Activated CD4-positive, alpha-beta memory T cell treated with anti-CD3 and anti-CD28 coated beads for 36 hours (primary cell): ENCODE measurements at regions not wholly inside any gene's neighbourhood (a gene's known extent, or its start where the extent isn't known, plus 50 kb on each side); places are given as distances from the start of the nearest gene placed in this dataset.

Source experiments
- CTCF ChIA-PET: fragments of 350-600 bp; sonication (Branson Sonifier 250); formaldehyde crosslinking; loops from one replicate; lab custom pipeline; 2021; ENCODE audit warnings: antibody characterized with exemption, inconsistent platforms; lab: Charles Lee
- POLR2A ChIA-PET: fragments of 350-600 bp; sonication (Branson Sonifier 250); formaldehyde crosslinking; loops from one replicate; lab custom pipeline; 2021; ENCODE audit warnings: antibody characterized with exemption; lab: Charles Lee
- DNase-seq: peaks from one replicate; pipeline ENCODE4 v3.0.0-alpha.2; 2020
- H3K27ac Mint-ChIP-seq: one replicate; pipeline ENCODE4 v1.8.0; 2021; ENCODE audit warnings: mixed read lengths
- H3K27me3 Mint-ChIP-seq: one replicate; pipeline ENCODE4 v1.8.0; 2021; ENCODE audit warnings: mixed read lengths
- H3K36me3 Mint-ChIP-seq: one replicate; pipeline ENCODE4 v1.8.0; 2021; ENCODE audit warnings: mixed read lengths
- H3K4me1 Mint-ChIP-seq: one replicate; pipeline ENCODE4 v1.8.0; 2021; ENCODE audit warnings: low read depth, mixed read lengths
- H3K4me3 Mint-ChIP-seq: one replicate; pipeline ENCODE4 v1.8.0; 2021; ENCODE audit warnings: mild to moderate bottlenecking, mixed read lengths
- H3K9me3 Mint-ChIP-seq: one replicate; pipeline ENCODE4 v1.8.0; 2021; ENCODE audit warnings: mixed read lengths
- intact Hi-C: fragments of 100-400 bp; cut with micrococcal nuclease; formaldehyde crosslinking; loops from one replicate; pipeline ENCODE4 v1.15.1; 2023

DNA sequence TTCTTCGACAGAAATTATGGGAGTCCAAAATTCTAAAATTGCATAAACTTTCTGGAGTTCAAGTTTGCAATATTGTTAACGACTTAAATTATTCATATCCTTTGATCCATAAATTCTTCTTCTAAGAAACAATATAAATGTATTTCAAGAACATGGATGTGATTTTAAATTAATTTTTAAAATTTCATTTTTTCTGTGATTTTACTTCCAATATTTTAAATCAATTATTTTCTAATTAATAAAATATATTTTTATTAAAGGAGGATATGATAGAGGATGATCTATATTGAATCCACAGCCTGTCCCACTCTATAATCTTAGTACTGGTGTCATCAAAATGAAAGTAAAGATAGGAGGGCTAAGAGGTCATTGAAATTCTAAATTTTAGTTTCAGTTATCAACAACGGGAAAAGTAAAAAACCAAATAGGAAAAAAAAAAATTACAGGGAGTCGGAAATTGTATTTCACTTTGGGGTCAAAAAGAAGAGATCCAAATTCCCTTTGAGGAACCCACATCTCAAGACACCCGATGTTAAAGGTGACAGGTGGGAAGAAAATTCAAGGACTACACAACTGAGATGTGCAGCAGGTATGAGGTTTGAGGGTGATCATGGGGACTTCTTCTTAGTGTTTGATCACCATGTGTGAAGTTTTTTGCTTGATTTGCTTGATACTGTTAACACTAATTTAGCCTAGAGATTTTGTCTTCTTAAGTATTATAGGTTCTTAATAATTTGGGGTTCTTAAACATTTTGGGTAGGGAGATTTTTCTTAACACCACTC is 154.8 kb upstream of the RGS18 start:
- no peak overlapping the region for H3K27ac Mint-ChIP-seq
- no peak for DNase-seq
- H3K36me3 Mint-ChIP-seq: no peaks in the 10 kb centered on the region
- no peaks in the 10 kb centered on the region for H3K4me1 Mint-ChIP-seq
- CTCF ChIA-PET: no interaction called here
- no peak overlapping the region for H3K4me3 Mint-ChIP-seq
- no peaks in the 10 kb centered on the region for H3K27me3 Mint-ChIP-seq
- no peaks in the 10 kb centered on the region for H3K9me3 Mint-ChIP-seq
- intact Hi-C loops: no loop called here
- POLR2A ChIA-PET: no interaction called here

DNA sequence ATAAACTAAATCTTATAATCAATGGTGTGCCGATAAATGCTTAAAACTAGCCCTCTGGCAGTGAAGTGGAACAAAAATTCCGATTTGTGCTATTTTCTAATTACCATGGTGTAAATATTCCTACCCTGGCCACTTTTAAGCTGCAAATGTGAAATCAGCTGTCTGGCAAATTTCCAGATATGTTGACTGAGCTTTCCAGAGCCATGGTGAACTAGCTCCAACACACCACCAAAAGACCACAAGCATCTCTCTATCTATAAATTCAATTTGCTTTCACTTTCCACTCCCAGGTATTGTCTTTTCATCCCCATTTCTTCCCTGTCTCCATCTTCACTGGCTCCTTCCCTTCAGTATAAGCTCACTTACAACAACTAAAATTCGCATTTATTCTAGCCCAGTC is 152.3 kb upstream of the RGS18 start:
- Mint-ChIP-seq H3K36me3 (no peaks in the 10 kb centered on the region), H3K4me1 (no peaks in the 10 kb centered on the region), H3K9me3 (no peaks in the 10 kb centered on the region), H3K27ac (no peak overlapping the region), H3K27me3 (no peaks in the 10 kb centered on the region), H3K4me3 (no peak overlapping the region)
- DNase-seq: no peak
- POLR2A ChIA-PET: no interaction called here
- CTCF ChIA-PET: no interaction called here
- intact Hi-C loops: no loop called here

DNA sequence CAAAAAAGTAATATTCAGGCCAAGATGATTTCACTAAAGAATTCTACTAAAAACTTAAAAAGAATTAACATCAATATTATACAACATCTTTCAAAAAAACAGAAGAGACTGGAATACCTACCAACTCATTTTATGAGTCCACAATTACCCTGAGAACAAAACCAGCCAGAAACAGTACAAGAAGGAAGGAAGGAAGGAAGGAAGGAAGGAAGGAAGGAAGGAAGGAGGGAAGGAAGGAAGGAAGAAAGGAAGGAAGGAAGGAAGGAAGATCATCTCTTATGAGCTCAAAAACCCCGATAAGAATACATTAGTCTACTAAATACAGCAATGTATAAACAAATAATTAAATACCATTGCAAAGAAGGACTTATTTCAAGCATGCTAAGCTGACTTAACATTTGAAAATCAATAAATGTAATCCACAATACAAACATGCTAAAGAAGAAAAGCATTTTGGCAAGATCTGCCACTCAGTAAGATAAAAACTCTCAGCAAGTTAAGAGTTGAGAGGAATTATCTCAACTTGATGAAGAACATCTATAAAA is 149.9 kb upstream of the RGS18 start:
- H3K27me3 Mint-ChIP-seq: no peaks in the 10 kb centered on the region
- CTCF ChIA-PET: interaction anchor here (0.6 kb wide), 1 partner anchor 27 kb away, joined by 3 read pairs; no protein-coding TSS in a partner anchor
- POLR2A ChIA-PET: no interaction called here
- DNase-seq: no peak
- no peaks in the 10 kb centered on the region for H3K36me3 Mint-ChIP-seq
- H3K9me3 Mint-ChIP-seq: no peaks in the 10 kb centered on the region
- H3K4me3 Mint-ChIP-seq: no peak overlapping the region
- H3K27ac Mint-ChIP-seq: no peak overlapping the region
- intact Hi-C loops: no loop called here
- H3K4me1 Mint-ChIP-seq: no peaks in the 10 kb centered on the region

DNA sequence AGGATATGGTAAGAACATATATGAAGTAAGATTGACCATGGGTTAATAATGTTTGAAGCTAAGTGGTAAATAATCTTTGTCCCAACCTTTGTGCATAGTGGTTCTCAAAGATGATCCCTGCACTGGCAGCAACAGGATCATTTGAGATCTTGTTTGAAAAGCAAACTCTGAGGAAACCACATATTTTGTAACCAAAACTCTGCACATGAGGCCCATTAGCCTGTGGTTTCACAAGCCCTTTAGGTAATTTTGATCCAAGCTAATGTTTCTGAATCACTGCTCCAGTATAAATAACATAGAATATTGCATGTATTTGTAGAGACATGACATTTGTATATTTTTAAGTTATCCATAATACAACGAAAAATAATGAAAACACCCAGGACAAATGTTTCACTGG is 147.9 kb upstream of the RGS18 start:
- no peaks in the 10 kb centered on the region for H3K4me1 Mint-ChIP-seq
- POLR2A ChIA-PET: no interaction called here

DNA sequence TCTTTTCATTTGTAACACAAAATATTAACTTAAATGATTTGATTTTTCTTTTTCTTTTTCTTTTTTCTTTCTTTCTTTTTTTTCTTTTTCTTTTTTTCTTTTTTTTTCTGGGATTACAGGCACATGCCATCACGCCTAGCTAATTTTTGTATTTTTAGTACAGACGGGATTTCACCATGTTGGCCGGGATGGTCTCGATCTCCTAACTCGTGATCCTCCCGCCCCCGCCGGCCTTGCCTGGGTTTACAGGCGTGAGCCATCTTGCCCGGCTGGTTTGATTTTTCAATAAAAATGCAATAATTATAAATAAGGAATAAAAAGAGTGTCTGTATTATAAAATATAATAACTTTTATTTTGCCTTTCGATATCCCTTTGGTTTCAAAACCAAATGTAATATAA is 146.7 kb upstream of the RGS18 start:
- H3K4me1 Mint-ChIP-seq: no peaks in the 10 kb centered on the region
- POLR2A ChIA-PET: no interaction called here
- H3K27me3 Mint-ChIP-seq: no peaks in the 10 kb centered on the region
- H3K9me3 Mint-ChIP-seq: no peaks in the 10 kb centered on the region
- DNase-seq: no peak
- H3K27ac Mint-ChIP-seq: no peak overlapping the region
- CTCF ChIA-PET: no interaction called here
- no peaks in the 10 kb centered on the region for H3K36me3 Mint-ChIP-seq
- intact Hi-C loops: no loop called here
- no peak overlapping the region for H3K4me3 Mint-ChIP-seq

More for the DNA sequence above, 147.9 kb upstream of the RGS18 start:
- Mint-ChIP-seq H3K4me3 (no peak overlapping the region), H3K9me3 (no peaks in the 10 kb centered on the region), H3K27me3 (no peaks in the 10 kb centered on the region), H3K36me3 (no peaks in the 10 kb centered on the region), H3K27ac (no peak overlapping the region)
- CTCF ChIA-PET: no interaction called here
- no peak for DNase-seq
- intact Hi-C loops: no loop called here

DNA sequence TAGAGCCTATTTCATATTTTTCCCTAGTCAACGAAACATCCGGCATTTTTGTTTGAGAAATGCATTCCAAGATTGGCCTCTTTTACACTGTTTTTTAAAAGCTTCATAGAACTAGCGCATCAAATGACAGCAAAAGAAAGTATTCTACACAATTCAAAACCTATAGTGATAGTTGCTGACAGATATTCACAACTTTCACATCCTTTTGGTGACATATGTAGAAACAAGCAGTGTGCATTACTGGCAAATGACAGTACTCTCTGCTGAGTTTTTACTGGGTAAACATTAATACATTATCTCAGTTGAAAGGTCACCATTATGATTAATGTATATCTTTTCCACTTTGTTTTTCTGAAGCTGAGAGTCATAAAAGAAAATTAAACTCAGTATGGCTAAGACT is 135.4 kb upstream of the RGS18 start:
- DNase-seq: no peak
- ChIA-PET POLR2A (no interaction called here), CTCF (no interaction called here)
- Mint-ChIP-seq H3K4me1 (no peaks in the 10 kb centered on the region), H3K36me3 (no peaks in the 10 kb centered on the region), H3K27me3 (no peaks in the 10 kb centered on the region), H3K9me3 (peaks cover 15% of the 10 kb centered on the region), H3K27ac (no peak overlapping the region), H3K4me3 (no peak overlapping the region)
- intact Hi-C loops: no loop called here

DNA sequence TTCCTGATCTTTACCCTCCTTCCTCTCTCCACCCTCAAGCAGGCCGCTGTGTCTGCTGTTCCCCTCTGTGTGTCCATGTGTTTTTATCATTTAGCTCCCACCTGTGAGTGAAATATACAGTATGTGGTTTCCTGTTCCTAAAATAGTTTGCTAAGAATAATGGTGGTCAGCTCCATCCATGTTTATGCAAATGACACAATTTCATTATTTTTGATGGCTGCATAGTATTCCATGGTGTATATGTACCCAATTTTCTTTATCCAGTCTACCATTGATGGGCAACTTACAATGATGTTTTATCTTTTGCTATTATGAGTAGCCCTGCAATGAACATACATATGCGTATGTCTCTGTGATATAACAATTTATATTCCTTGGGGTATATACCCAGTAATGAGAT is 133.4 kb upstream of the RGS18 start:
- intact Hi-C loops: no loop called here
- H3K9me3 Mint-ChIP-seq: peaks cover 5% of the 10 kb centered on the region
- no peaks in the 10 kb centered on the region for H3K27me3 Mint-ChIP-seq
- H3K27ac Mint-ChIP-seq: no peak overlapping the region
- POLR2A ChIA-PET: no interaction called here
- CTCF ChIA-PET: no interaction called here
- H3K4me1 Mint-ChIP-seq: no peaks in the 10 kb centered on the region
- no peak overlapping the region for H3K4me3 Mint-ChIP-seq
- no peak for DNase-seq
- H3K36me3 Mint-ChIP-seq: no peaks in the 10 kb centered on the region

DNA sequence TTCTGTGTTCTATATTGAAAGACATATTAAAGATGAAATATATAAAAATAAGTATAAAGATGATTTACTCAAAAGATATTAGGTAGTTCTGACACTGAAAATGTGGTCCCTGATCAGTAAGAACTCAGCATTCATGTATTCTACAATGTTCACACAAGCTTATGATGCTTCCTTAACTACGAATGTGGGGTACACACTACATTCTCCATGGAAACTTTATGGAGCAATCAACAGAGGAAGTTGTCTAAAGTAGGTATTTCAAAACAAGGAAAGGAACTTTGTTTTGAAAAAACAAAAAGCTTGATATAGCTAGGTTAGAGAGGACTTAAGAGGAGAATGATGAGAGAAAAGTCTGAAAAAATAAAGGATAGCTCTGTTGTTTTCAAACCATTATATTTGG is 119.7 kb upstream of the RGS18 start:
- Mint-ChIP-seq H3K4me3 (no peak overlapping the region), H3K4me1 (no peaks in the 10 kb centered on the region), H3K9me3 (peaks cover 3% of the 10 kb centered on the region), H3K27me3 (no peaks in the 10 kb centered on the region), H3K27ac (no peak overlapping the region), H3K36me3 (no peaks in the 10 kb centered on the region)
- intact Hi-C loops: no loop called here
- CTCF ChIA-PET: no interaction called here
- POLR2A ChIA-PET: no interaction called here
- DNase-seq: no peak

DNA sequence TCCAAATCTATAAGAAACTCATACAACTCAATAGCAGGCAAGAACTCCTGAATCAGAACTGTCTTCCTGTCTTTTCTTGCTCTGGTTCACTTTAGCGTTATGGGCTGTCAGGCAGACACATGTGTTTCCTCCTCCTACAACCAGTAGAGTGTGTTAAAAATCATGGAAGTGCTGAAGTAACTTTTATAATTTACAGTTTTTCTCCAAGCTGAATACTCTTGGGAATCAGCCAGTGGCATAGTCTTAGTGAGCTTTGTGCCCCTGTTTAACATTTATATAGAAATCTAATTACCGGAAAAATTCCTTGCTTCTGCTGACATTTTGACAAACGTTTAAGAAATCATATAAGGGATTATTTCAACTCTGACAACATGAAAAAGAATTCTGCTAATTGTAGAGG is 113.1 kb upstream of the RGS18 start:
- CTCF ChIA-PET: no interaction called here
- POLR2A ChIA-PET: no interaction called here
- intact Hi-C loops: no loop called here
- H3K4me1 Mint-ChIP-seq: no peaks in the 10 kb centered on the region
- H3K27me3 Mint-ChIP-seq: no peaks in the 10 kb centered on the region
- no peaks in the 10 kb centered on the region for H3K9me3 Mint-ChIP-seq
- no peak overlapping the region for H3K27ac Mint-ChIP-seq
- H3K4me3 Mint-ChIP-seq: no peak overlapping the region
- DNase-seq: no peak
- no peaks in the 10 kb centered on the region for H3K36me3 Mint-ChIP-seq

DNA sequence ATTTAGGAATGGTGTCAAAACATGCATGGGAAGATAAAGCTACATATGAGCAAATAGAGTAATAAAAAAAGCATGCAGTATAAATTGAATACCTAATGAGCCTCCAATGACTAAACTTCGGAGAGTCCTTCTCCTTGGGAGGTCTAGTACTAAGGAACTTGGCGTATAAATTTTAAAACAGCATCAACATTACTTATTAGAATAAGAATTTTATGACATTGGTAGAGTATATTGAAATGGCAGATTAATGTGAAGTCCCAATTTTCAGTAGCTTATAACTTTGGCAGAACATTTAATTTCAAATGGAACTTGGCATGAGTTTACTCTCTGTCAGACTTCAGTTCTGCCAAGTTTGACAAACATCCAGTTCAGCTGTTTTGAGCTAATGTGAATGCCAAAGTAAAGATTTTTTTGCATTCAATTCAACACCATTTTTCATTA is 104.7 kb upstream of the RGS18 start:
- DNase-seq: no peak
- no peaks in the 10 kb centered on the region for H3K36me3 Mint-ChIP-seq
- no peaks in the 10 kb centered on the region for H3K4me1 Mint-ChIP-seq
- no peaks in the 10 kb centered on the region for H3K9me3 Mint-ChIP-seq
- no peak overlapping the region for H3K4me3 Mint-ChIP-seq
- no peak overlapping the region for H3K27ac Mint-ChIP-seq
- CTCF ChIA-PET: no interaction called here
- H3K27me3 Mint-ChIP-seq: no peaks in the 10 kb centered on the region
- intact Hi-C loops: no loop called here
- POLR2A ChIA-PET: no interaction called here

DNA sequence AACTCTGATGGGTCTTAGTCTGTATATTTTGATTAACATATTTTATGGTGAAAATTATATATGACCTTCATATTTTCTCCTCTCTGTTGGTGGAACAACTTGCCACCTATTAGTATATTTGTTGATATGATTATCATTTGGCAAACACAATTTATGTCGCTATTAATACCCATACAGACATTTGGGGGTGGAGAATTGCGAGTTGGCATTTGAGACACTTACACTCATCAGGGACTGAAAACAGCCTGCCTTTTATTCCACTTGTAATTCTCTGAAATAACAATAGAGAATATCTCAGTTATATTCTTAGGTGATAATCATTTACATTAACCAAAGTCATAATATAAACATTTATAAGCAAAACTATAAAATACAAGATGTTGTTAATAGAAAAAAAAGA is 100.5 kb upstream of the RGS18 start:
- ChIA-PET CTCF (no interaction called here), POLR2A (no interaction called here)
- Mint-ChIP-seq H3K4me1 (no peaks in the 10 kb centered on the region), H3K9me3 (no peaks in the 10 kb centered on the region), H3K27ac (no peak overlapping the region), H3K36me3 (no peaks in the 10 kb centered on the region), H3K4me3 (no peak overlapping the region), H3K27me3 (no peaks in the 10 kb centered on the region)
- intact Hi-C loops: no loop called here
- no peak for DNase-seq

DNA sequence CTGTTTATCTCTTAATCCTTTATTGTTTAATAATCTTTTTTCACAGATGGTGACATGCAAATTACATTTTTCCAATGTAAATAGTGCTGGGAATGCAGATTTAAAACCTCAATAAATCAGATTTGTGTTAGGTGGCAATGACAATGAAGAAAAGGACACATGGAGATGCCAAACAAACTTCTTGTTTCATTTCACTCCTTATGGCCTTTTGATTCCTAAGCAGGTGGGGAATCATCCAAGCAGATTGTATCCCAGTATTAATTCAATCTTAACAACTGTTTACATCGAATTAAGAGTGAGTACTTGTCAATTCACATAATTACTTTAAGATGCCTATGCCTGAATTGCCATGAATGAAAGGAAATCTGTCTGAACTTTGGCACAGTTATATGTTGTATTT is 98.9 kb upstream of the RGS18 start:
- CTCF ChIA-PET: no interaction called here
- no peak for DNase-seq
- Mint-ChIP-seq H3K4me3 (no peak overlapping the region), H3K36me3 (no peaks in the 10 kb centered on the region), H3K27me3 (no peaks in the 10 kb centered on the region), H3K9me3 (no peaks in the 10 kb centered on the region), H3K27ac (no peak overlapping the region), H3K4me1 (no peaks in the 10 kb centered on the region)
- POLR2A ChIA-PET: no interaction called here
- intact Hi-C loops: no loop called here

DNA sequence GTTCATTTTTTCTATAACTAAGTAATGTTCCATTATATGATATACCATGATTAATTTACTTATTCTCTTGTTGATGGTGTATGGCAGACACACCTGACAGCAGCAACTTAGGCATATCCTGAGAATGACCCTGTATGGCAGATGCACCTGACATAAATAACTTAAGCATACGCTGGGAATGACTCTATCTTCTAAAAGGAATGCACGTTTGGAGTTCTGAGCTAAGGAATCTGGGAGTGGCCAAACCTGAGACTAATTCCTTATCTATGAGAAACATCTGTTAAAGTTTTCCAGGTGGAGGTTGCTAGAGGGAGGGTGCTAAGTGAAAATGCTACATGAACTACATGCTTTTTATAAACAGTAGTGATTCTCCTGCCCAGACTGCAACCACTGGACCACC is 96.7 kb upstream of the RGS18 start:
- H3K4me3 Mint-ChIP-seq: no peak overlapping the region
- ChIA-PET CTCF (no interaction called here), POLR2A (no interaction called here)
- no peaks in the 10 kb centered on the region for H3K36me3 Mint-ChIP-seq
- intact Hi-C loops: no loop called here
- DNase-seq: no peak
- no peaks in the 10 kb centered on the region for H3K4me1 Mint-ChIP-seq
- no peaks in the 10 kb centered on the region for H3K27me3 Mint-ChIP-seq
- no peaks in the 10 kb centered on the region for H3K9me3 Mint-ChIP-seq
- H3K27ac Mint-ChIP-seq: no peak overlapping the region
